ENCODE measurements at regions not wholly inside any gene's neighbourhood (a gene's known extent, or its start where the extent isn't known, plus 50 kb on each side); places are given as distances from the start of the nearest gene placed in this dataset.
A peak's percentile ranks its signal among the peaks of the same experiment; 100 is the strongest.
"Not testable (repeated sequence)": the region's sequence is repeated elsewhere in the genome, so short reads cannot be mapped to it uniquely, and the experiment has no call there.

DNA sequence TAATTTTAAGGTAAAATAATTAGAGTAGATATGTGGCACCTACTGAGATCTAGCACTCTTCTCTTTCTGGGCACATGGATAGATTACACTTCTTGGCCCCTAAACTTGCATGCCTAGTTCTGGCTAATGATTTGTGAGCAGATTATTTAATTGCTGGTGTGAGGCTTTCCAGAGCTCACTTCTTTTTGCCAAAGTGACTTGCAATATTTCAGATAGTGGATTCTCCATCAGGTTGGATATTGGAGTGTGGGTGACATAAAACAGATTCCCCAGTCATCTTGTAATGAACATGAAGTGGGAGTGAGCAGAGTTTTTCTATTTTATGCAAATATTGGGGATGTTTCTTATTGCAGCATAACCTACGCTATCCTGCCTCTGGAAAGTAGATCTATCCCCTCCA, 247.9 kb downstream of the KLF5 start:
- no peaks in the 10 kb centered on the region for H3K4me1 ChIP-seq (ENCODE audit: insufficient read depth, insufficient read length)
- no peak for DNase-seq (ENCODE audit: low read depth, low spot score)
- no peak overlapping the region for H3K4me3 ChIP-seq (ENCODE audit: insufficient read length, low read depth)
- TF ChIP-seq ZNF274 (IDR thresholded peaks at IDR 0.05; ENCODE audit: low read depth, low read length) (no peak), YY1 (IDR thresholded peaks at IDR 0.05; ENCODE audit: insufficient read depth, insufficient read length) (no peak), SUZ12 (IDR thresholded peaks at IDR 0.05; ENCODE audit: extremely low read depth, insufficient read depth, insufficient read length) (no peak)
- no peaks in the 10 kb centered on the region for H3K27me3 ChIP-seq (ENCODE audit: insufficient read depth, insufficient read length)
- H3K9ac ChIP-seq (ENCODE audit: insufficient read length, low read depth): no peak overlapping the region
- no peaks in the 10 kb centered on the region for H3K9me3 ChIP-seq (ENCODE audit: insufficient read depth, low read length)
- H3K36me3 ChIP-seq (ENCODE audit: insufficient read depth, insufficient read length, low read length): no peaks in the 10 kb centered on the region

DNA sequence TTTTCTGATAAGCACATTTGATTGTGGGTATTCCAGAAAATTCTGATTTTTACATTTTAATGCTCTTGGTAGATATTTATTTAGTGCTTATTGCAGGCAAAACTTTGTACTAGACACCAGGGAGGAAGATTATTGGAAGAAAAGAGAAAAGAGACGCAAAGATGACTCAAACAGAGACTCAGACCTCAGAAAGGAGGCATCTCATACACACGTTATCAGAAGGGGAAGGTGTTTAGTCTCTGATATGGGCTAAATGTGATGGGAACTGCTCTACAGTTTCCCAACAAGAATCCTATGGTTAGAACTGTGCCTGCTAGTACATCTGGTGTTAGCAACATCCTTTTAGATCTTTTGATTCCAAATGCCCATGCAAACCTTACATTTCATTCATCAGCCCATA, 245.6 kb downstream of the KLF5 start:
- TF ChIP-seq YY1 (IDR thresholded peaks at IDR 0.05; ENCODE audit: insufficient read depth, insufficient read length) (no peak), SUZ12 (IDR thresholded peaks at IDR 0.05; ENCODE audit: extremely low read depth, insufficient read depth, insufficient read length) (no peak), ZNF274 (IDR thresholded peaks at IDR 0.05; ENCODE audit: low read depth, low read length) (no peak)
- H3K36me3 ChIP-seq (ENCODE audit: insufficient read depth, insufficient read length, low read length): no peaks in the 10 kb centered on the region

DNA sequence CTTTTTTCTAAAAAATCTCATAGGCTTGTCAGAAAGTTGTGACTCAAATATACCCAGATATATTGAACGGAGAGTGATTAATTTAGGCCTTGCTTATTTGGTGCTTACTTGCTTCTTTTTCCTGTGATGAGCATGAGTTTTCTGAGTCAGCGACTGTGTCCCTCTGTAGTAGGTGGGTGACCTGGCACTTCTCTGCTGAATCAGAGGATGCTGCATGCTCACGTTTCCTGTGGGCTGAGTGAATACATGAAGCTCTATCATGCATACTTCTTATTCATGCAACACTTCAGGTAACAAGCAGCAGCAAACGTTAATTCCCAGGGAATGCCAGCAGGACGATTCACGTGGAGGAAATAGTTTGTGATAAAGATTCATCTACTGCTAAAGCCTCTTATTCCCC, 245.0 kb downstream of the KLF5 start:
- Histone ChIP-seq H3K36me3 (ENCODE audit: insufficient read depth, insufficient read length, low read length) (no peaks in the 10 kb centered on the region), H3K9ac (ENCODE audit: insufficient read length, low read depth) (no peak overlapping the region), H3K9me3 (ENCODE audit: insufficient read depth, low read length) (no peaks in the 10 kb centered on the region), H3K4me3 (ENCODE audit: insufficient read length, low read depth) (no peak overlapping the region), H3K27me3 (ENCODE audit: insufficient read depth, insufficient read length) (no peaks in the 10 kb centered on the region), H3K4me1 (ENCODE audit: insufficient read depth, insufficient read length) (no peaks in the 10 kb centered on the region)
- TF ChIP-seq ZNF274 (IDR thresholded peaks at IDR 0.05; ENCODE audit: low read depth, low read length) (no peak), SUZ12 (IDR thresholded peaks at IDR 0.05; ENCODE audit: extremely low read depth, insufficient read depth, insufficient read length) (no peak), YY1 (IDR thresholded peaks at IDR 0.05; ENCODE audit: insufficient read depth, insufficient read length) (no peak)
- no peak for DNase-seq (ENCODE audit: low read depth, low spot score)

More for the DNA sequence above, 245.6 kb downstream of the KLF5 start:
- Histone ChIP-seq H3K4me3 (ENCODE audit: insufficient read length, low read depth) (no peak overlapping the region), H3K9me3 (ENCODE audit: insufficient read depth, low read length) (no peaks in the 10 kb centered on the region), H3K4me1 (ENCODE audit: insufficient read depth, insufficient read length) (no peaks in the 10 kb centered on the region), H3K27me3 (ENCODE audit: insufficient read depth, insufficient read length) (no peaks in the 10 kb centered on the region), H3K9ac (ENCODE audit: insufficient read length, low read depth) (no peak overlapping the region)
- no peak for DNase-seq (ENCODE audit: low read depth, low spot score)

DNA sequence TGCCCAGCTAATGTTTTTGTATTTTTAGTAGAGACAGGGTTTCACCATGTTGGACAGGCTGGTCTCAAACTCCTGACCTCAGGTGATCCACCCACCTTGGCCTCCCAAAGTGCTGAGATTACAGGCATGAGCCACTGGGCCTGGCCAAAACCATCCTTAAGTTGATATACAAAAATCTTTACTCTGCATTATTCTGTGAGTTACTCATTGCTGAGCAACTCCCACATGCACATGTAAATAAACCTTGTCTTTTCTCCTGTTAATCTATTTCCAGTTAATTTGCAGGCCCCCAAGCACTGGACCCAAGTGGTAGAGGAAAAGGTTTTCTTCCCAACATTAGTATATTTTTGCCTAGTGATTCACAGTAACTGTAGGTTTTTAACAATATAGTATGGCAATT, 242.8 kb downstream of the KLF5 start:
- H3K4me3 ChIP-seq (ENCODE audit: insufficient read length, low read depth); H3K27me3 ChIP-seq (ENCODE audit: insufficient read depth, insufficient read length); DNase-seq (ENCODE audit: low read depth, low spot score); H3K4me1 ChIP-seq (ENCODE audit: insufficient read depth, insufficient read length); H3K36me3 ChIP-seq (ENCODE audit: insufficient read depth, insufficient read length, low read length); H3K9ac ChIP-seq (ENCODE audit: insufficient read length, low read depth); H3K9me3 ChIP-seq (ENCODE audit: insufficient read depth, low read length): not testable (repeated sequence)

DNA sequence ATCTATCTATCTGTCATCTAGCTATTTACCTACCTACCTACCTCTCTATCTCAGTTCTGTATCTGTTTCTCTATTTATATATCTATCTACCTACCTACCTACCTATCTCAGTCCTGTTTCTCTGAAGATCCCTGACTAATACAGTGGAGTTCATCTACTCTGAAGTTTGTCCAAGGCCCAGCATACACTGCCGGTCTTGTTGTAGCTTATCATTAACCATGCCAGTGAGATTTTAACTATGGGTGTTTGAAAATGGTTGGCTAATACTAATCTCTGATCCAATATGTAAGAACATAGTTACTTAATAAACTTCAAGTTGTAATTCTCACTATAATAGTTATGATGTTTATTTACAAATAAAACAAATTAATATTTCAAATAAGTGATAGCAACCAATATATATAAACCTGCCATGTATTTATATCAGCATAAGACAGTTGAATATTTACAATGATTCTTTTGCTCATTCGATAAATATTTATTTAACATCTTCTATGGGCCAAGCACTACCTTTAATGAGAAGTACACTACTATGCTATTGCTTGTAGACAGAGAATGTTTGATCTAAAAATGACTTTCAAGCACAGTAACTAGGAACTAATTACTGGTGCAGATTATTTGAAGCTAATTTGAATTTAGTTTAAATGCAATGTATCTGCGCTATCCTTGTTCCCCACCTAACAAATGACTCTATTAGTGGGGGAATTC, 242.1 kb downstream of the KLF5 start:
- no peak overlapping the region for H3K4me3 ChIP-seq (ENCODE audit: insufficient read length, low read depth)
- H3K27me3 ChIP-seq (ENCODE audit: insufficient read depth, insufficient read length): no peaks in the 10 kb centered on the region
- H3K4me1 ChIP-seq (ENCODE audit: insufficient read depth, insufficient read length): no peaks in the 10 kb centered on the region
- no peak for DNase-seq (ENCODE audit: low read depth, low spot score)
- no peaks in the 10 kb centered on the region for H3K9me3 ChIP-seq (ENCODE audit: insufficient read depth, low read length)
- TF ChIP-seq YY1 (IDR thresholded peaks at IDR 0.05; ENCODE audit: insufficient read depth, insufficient read length): no peak
- no peak for TF ChIP-seq ZNF274 (IDR thresholded peaks at IDR 0.05; ENCODE audit: low read depth, low read length)
- TF ChIP-seq SUZ12 (IDR thresholded peaks at IDR 0.05; ENCODE audit: extremely low read depth, insufficient read depth, insufficient read length): no peak
- H3K9ac ChIP-seq (ENCODE audit: insufficient read length, low read depth): no peak overlapping the region
- no peaks in the 10 kb centered on the region for H3K36me3 ChIP-seq (ENCODE audit: insufficient read depth, insufficient read length, low read length)

DNA sequence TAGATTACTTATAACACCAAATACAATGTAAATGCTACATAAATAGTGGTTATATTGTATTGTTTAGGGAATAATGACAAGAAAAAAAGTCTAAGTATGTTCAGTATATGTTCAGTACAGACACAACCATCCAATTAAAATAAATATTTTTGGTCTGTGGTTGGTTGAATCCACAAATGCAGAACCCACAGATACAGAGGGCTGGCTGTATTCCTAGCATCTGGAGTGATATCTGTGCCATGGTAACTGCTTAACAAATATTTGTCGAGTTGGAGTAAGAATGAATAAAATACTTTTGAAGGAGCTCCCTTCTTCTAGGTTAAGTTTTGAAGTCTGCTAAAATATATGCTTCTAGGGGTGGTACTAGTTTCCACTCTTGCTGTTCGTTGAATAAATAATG, 241.0 kb downstream of the KLF5 start:
- Histone ChIP-seq H3K9me3 (ENCODE audit: insufficient read depth, low read length) (no peaks in the 10 kb centered on the region), H3K4me3 (ENCODE audit: insufficient read length, low read depth) (no peak overlapping the region), H3K36me3 (ENCODE audit: insufficient read depth, insufficient read length, low read length) (no peaks in the 10 kb centered on the region), H3K9ac (ENCODE audit: insufficient read length, low read depth) (no peak overlapping the region), H3K27me3 (ENCODE audit: insufficient read depth, insufficient read length) (no peaks in the 10 kb centered on the region), H3K4me1 (ENCODE audit: insufficient read depth, insufficient read length) (no peaks in the 10 kb centered on the region)
- no peak for TF ChIP-seq YY1 (IDR thresholded peaks at IDR 0.05; ENCODE audit: insufficient read depth, insufficient read length)
- TF ChIP-seq ZNF274 (IDR thresholded peaks at IDR 0.05; ENCODE audit: low read depth, low read length): no peak
- no peak for TF ChIP-seq SUZ12 (IDR thresholded peaks at IDR 0.05; ENCODE audit: extremely low read depth, insufficient read depth, insufficient read length)
- no peak for DNase-seq (ENCODE audit: low read depth, low spot score)

DNA sequence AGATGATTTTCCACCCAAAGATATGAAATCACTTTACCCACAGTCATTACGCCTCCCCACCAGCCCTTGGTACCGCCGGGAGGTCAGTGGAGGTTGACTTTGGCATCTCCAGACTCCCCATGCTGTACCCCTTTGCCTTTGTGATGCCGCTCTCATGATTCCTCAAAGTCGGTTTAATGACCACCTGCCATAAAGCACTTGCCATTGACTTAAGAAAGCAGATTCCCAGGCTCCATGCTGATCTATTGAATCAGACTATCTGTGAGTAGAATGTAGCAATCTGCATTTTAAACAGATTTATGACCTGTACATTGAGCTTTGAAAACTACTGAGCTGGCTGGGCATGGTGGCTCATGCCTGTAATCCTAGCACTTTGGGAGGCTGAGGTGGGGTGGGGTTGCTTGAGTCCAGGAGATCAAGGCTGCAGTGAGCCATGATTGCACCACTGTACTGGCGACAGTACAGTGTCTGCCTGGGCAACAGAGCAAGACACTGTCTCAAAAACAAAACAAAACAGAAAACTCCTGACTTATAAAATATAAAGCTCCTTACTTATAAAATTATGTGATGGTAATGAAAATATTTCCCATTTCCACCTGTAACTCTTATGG, 235.2 kb downstream of the KLF5 start:
- no peaks in the 10 kb centered on the region for H3K36me3 ChIP-seq (ENCODE audit: insufficient read depth, insufficient read length, low read length)
- no peak overlapping the region for H3K9ac ChIP-seq (ENCODE audit: insufficient read length, low read depth)
- H3K27me3 ChIP-seq (ENCODE audit: insufficient read depth, insufficient read length): no peaks in the 10 kb centered on the region
- DNase-seq (ENCODE audit: low read depth, low spot score): peak; percentile 8
- H3K4me3 ChIP-seq (ENCODE audit: insufficient read length, low read depth): no peak overlapping the region
- H3K4me1 ChIP-seq (ENCODE audit: insufficient read depth, insufficient read length): no peaks in the 10 kb centered on the region
- no peaks in the 10 kb centered on the region for H3K9me3 ChIP-seq (ENCODE audit: insufficient read depth, low read length)
- TF ChIP-seq SUZ12 (IDR thresholded peaks at IDR 0.05; ENCODE audit: extremely low read depth, insufficient read depth, insufficient read length) (no peak), ZNF274 (IDR thresholded peaks at IDR 0.05; ENCODE audit: low read depth, low read length) (no peak), YY1 (IDR thresholded peaks at IDR 0.05; ENCODE audit: insufficient read depth, insufficient read length) (no peak)
